CD1c-positive myeloid dendritic cell (primary cell): ENCODE measurements at regions not wholly inside any gene's neighbourhood (a gene's known extent, or its start where the extent isn't known, plus 50 kb on each side); places are given as distances from the start of the nearest gene placed in this dataset.
"Not testable (repeated sequence)": the region's sequence is repeated elsewhere in the genome, so short reads cannot be mapped to it uniquely, and the experiment has no call there.

Experiments used
- DNase-seq: peaks from one replicate; pipeline ENCODE4 v3.0.0-alpha.2; 2016; ENCODE audit errors: extremely low spot score

- not testable (repeated sequence) for DNase-seq
Measured at GRCh38 chr1:144516172-144516571, 54.7 kb upstream of the NBPF15 start.

- not testable (repeated sequence) for DNase-seq
Measured at GRCh38 chr1:144516906-144517305, 55.4 kb upstream of the NBPF15 start.

GRCh38 chr1:144518439-144518838 is 57.0 kb upstream of the NBPF15 start:
- DNase-seq, result not testable (repeated sequence)

GRCh38 chr1:144519528-144520189 is 58.2 kb upstream of the NBPF15 start:
- DNase-seq, result not testable (repeated sequence)

- DNase-seq, result peak; percentile 2
Measured at GRCh38 chr1:144523661-144524407, 62.4 kb upstream of the NBPF15 start.

- not testable (repeated sequence) for DNase-seq
Measured at GRCh38 chr1:144532156-144532607, 60.5 kb upstream of the PPIAL4F start.

- DNase-seq, result not testable (repeated sequence)
Measured at GRCh38 chr1:144533480-144533879, 59.2 kb upstream of the PPIAL4F start.

GRCh38 chr1:144534286-144534685 is 58.4 kb upstream of the PPIAL4F start:
- not testable (repeated sequence) for DNase-seq

GRCh38 chr1:144536677-144537076 is 56.0 kb upstream of the PPIAL4F start:
- DNase-seq, result not testable (repeated sequence)

GRCh38 chr1:144537234-144537633 is 55.5 kb upstream of the PPIAL4F start:
- not testable (repeated sequence) for DNase-seq

GRCh38 chr1:144538736-144539135 is 54.0 kb upstream of the PPIAL4F start:
- not testable (repeated sequence) for DNase-seq

GRCh38 chr1:144539191-144539960 is 53.3 kb upstream of the PPIAL4F start:
- not testable (repeated sequence) for DNase-seq
